NCI-H2171 treated with DMSO at 0.1 percent for 48 hours (cell line): ENCODE measurements at regions not wholly inside any gene's neighbourhood (a gene's known extent, or its start where the extent isn't known, plus 50 kb on each side); places are given as distances from the start of the nearest gene placed in this dataset.

Experiments used
- DNase-seq: peaks from one replicate; lab custom pipeline; 2025; lab: John Stamatoyannopoulos, UW

GRCh38 chr11:104433751-104434150 is 269.8 kb upstream of the PDGFD start:
- no peak for DNase-seq

- DNase-seq = no peak
These were observed 269.0 kb upstream of the PDGFD start for GRCh38 chr11:104432981-104433380.

GRCh38 chr11:104432526-104432925 is 268.6 kb upstream of the PDGFD start:
- DNase-seq = no peak

- no peak for DNase-seq
These were observed 258.5 kb upstream of the PDGFD start for GRCh38 chr11:104422324-104422944.

- no peak for DNase-seq
These were observed 246.4 kb upstream of the PDGFD start for GRCh38 chr11:104410336-104410735.

- no peak for DNase-seq
These were observed 244.7 kb upstream of the PDGFD start for GRCh38 chr11:104408630-104409029.

- no peak for DNase-seq
These were observed 241.3 kb upstream of the PDGFD start for GRCh38 chr11:104405277-104405676.

GRCh38 chr11:104404231-104405175 is 240.6 kb upstream of the PDGFD start:
- DNase-seq = no peak

- no peak for DNase-seq
These were observed 239.0 kb upstream of the PDGFD start for GRCh38 chr11:104402812-104403521.

GRCh38 chr11:104394508-104394907 is 230.6 kb upstream of the PDGFD start:
- DNase-seq = no peak

- DNase-seq = no peak
These were observed 226.7 kb upstream of the PDGFD start for GRCh38 chr11:104390651-104391050.

- DNase-seq = no peak
These were observed 221.9 kb upstream of the PDGFD start for GRCh38 chr11:104385884-104386283.

- DNase-seq = no peak
These were observed 216.4 kb upstream of the PDGFD start for GRCh38 chr11:104380358-104380757.

- DNase-seq = no peak
These were observed 208.2 kb upstream of the PDGFD start for GRCh38 chr11:104372111-104372510.

- no peak for DNase-seq
These were observed 206.5 kb upstream of the PDGFD start for GRCh38 chr11:104370478-104370877.

- no peak for DNase-seq
These were observed 205.8 kb upstream of the PDGFD start for GRCh38 chr11:104369761-104370160.

GRCh38 chr11:104366321-104366734 is 202.4 kb upstream of the PDGFD start:
- no peak for DNase-seq

- no peak for DNase-seq
These were observed 201.7 kb upstream of the PDGFD start for GRCh38 chr11:104365676-104366075.

GRCh38 chr11:104361975-104362374 is 198.0 kb upstream of the PDGFD start:
- DNase-seq = no peak

- DNase-seq = no peak
These were observed 188.1 kb upstream of the PDGFD start for GRCh38 chr11:104352036-104352435.

GRCh38 chr11:104343578-104343977 is 179.6 kb upstream of the PDGFD start:
- no peak for DNase-seq

GRCh38 chr11:104340590-104340989 is 176.6 kb upstream of the PDGFD start:
- DNase-seq = no peak

- DNase-seq = no peak
These were observed 175.5 kb upstream of the PDGFD start for GRCh38 chr11:104339380-104339831.
